ENCODE measurements at regions not wholly inside any gene's neighbourhood (a gene's known extent, or its start where the extent isn't known, plus 50 kb on each side); places are given as distances from the start of the nearest gene placed in this dataset.

DNA sequence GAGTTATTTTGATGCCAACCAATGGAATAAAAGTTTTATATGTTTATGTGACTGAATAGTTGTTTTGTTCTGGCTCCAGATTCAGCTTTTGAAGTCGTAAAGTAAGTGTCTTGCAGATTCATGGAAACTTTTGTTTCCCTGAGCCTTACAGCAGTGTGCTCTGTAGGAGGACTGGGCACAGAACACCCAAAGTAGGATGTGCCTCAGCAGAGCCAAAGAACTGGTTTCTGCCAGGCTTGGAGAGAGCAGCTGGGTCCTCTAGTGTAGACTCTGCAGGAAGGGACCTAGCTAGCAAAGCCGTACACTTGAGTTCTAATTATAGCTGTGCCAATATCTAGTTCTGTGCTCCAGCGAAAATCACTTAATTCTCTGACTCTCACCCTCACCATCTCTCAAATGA, 261.2 kb upstream of the DNAJC19 start:
- Histone ChIP-seq H3K9me3 (ENCODE audit: control insufficient read depth in 4 of 4, low read length in 3 of 4) (no peaks in the 10 kb centered on the region), H3K36me3 (ENCODE audit: control insufficient read depth in 4 of 4, insufficient read depth in 3 of 4, low read depth in 1 of 4, low read length in 3 of 4) (no peaks in the 10 kb centered on the region)
- DNase-seq (ENCODE audit: low spot score), result no peak

DNA sequence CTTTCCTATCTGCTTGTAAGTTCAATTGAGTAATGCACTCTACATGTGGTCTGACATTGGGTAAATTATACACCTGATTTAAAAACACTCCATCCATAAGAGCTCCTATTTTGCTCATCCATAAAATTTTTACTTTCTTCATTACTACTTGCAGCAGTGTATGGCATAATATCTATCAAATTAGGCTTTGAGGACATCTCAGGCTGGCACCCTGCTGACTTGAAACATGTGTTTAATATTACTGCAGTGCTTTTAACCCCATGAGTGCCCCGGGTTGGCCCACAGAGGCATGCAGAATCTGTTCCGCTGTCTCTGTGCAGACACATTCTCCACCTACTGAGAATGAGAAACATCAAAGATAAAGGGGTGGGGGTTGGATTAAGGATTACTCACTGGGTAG, 249.9 kb upstream of the DNAJC19 start:
- no peaks in the 10 kb centered on the region for H3K27me3 ChIP-seq (ENCODE audit: control insufficient read depth in 4 of 4, insufficient read depth in 4 of 4, low read length in 3 of 4)
- no peaks in the 10 kb centered on the region for H3K4me1 ChIP-seq (ENCODE audit: control insufficient read depth in 4 of 4, insufficient read depth in 4 of 4, low read length in 3 of 4)
- no peak overlapping the region for H3K4me3 ChIP-seq (ENCODE audit: low read depth in 1 of 3, low read length in 3 of 3)
- WGBS, result 67% methylated on average over 2 of the region's 2 CpGs
- no peak overlapping the region for H3K27ac ChIP-seq (ENCODE audit: low read depth in 1 of 2, low read length in 2 of 2)
- H3K36me3 ChIP-seq (ENCODE audit: control insufficient read depth in 4 of 4, insufficient read depth in 3 of 4, low read depth in 1 of 4, low read length in 3 of 4), result no peaks in the 10 kb centered on the region
- H3K9me3 ChIP-seq (ENCODE audit: control insufficient read depth in 4 of 4, low read length in 3 of 4), result no peaks in the 10 kb centered on the region
- no peak overlapping the region for H3K9ac ChIP-seq (ENCODE audit: low read depth in 1 of 2, low read length in 2 of 2)
- no peak for DNase-seq (ENCODE audit: low spot score)
- TF ChIP-seq GABPA (IDR thresholded peaks at IDR 0.05 in 1 of 2, conservative IDR thresholded peaks at IDR 0.05 in 1 of 2) (no peak), EGR1 (IDR thresholded peaks at IDR 0.05; ENCODE audit: low read depth in 2 of 2) (no peak), HNF4A (conservative IDR thresholded peaks at IDR 0.05) (no peak), TAF1 (conservative IDR thresholded peaks at IDR 0.05) (no peak), YY1 (IDR thresholded peaks at IDR 0.05) (no peak), SP1 (IDR thresholded peaks at IDR 0.05) (no peak), RXRA (IDR thresholded peaks at IDR 0.05) (no peak)
- TF ChIP-seq, protein P1, sequence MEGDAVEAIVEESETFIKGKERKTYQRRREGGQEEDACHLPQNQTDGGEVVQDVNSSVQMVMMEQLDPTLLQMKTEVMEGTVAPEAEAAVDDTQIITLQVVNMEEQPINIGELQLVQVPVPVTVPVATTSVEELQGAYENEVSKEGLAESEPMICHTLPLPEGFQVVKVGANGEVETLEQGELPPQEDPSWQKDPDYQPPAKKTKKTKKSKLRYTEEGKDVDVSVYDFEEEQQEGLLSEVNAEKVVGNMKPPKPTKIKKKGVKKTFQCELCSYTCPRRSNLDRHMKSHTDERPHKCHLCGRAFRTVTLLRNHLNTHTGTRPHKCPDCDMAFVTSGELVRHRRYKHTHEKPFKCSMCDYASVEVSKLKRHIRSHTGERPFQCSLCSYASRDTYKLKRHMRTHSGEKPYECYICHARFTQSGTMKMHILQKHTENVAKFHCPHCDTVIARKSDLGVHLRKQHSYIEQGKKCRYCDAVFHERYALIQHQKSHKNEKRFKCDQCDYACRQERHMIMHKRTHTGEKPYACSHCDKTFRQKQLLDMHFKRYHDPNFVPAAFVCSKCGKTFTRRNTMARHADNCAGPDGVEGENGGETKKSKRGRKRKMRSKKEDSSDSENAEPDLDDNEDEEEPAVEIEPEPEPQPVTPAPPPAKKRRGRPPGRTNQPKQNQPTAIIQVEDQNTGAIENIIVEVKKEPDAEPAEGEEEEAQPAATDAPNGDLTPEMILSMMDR (IDR thresholded peaks at IDR 0.05; ENCODE audit: low read depth, low read length, missing input control), result no peak

More for the DNA sequence above, 261.2 kb upstream of the DNAJC19 start:
- 82% methylated on average over 3 of the region's 3 CpGs for WGBS
- Histone ChIP-seq H3K4me1 (ENCODE audit: control insufficient read depth in 4 of 4, insufficient read depth in 4 of 4, low read length in 3 of 4) (no peaks in the 10 kb centered on the region), H3K9ac (ENCODE audit: low read depth in 1 of 2, low read length in 2 of 2) (no peak overlapping the region), H3K27ac (ENCODE audit: low read depth in 1 of 2, low read length in 2 of 2) (no peak overlapping the region), H3K27me3 (ENCODE audit: control insufficient read depth in 4 of 4, insufficient read depth in 4 of 4, low read length in 3 of 4) (no peaks in the 10 kb centered on the region), H3K4me3 (ENCODE audit: low read depth in 1 of 3, low read length in 3 of 3) (no peak overlapping the region)
- no peak for TF ChIP-seq HNF4G (IDR thresholded peaks at IDR 0.05)
- no peak for TF ChIP-seq RAD21 (IDR thresholded peaks at IDR 0.05)
- TF ChIP-seq FOXA1 (IDR thresholded peaks at IDR 0.05), result no peak
- TF ChIP-seq HNF4A (conservative IDR thresholded peaks at IDR 0.05), result no peak
- TF ChIP-seq SP1 (IDR thresholded peaks at IDR 0.05), result no peak
- TF ChIP-seq EGR1 (IDR thresholded peaks at IDR 0.05; ENCODE audit: low read depth in 2 of 2), result no peak
- TF ChIP-seq, protein P2, sequence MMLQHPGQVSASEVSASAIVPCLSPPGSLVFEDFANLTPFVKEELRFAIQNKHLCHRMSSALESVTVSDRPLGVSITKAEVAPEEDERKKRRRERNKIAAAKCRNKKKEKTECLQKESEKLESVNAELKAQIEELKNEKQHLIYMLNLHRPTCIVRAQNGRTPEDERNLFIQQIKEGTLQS (IDR thresholded peaks at IDR 0.05), result no peak
- no peak for TF ChIP-seq NR2F2 (IDR thresholded peaks at IDR 0.05)
- TF ChIP-seq, protein P3, sequence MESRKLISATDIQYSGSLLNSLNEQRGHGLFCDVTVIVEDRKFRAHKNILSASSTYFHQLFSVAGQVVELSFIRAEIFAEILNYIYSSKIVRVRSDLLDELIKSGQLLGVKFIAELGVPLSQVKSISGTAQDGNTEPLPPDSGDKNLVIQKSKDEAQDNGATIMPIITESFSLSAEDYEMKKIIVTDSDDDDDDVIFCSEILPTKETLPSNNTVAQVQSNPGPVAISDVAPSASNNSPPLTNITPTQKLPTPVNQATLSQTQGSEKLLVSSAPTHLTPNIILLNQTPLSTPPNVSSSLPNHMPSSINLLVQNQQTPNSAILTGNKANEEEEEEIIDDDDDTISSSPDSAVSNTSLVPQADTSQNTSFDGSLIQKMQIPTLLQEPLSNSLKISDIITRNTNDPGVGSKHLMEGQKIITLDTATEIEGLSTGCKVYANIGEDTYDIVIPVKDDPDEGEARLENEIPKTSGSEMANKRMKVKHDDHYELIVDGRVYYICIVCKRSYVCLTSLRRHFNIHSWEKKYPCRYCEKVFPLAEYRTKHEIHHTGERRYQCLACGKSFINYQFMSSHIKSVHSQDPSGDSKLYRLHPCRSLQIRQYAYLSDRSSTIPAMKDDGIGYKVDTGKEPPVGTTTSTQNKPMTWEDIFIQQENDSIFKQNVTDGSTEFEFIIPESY (IDR thresholded peaks at IDR 0.05), result no peak
- TF ChIP-seq YY1 (IDR thresholded peaks at IDR 0.05), result no peak
- TF ChIP-seq, protein P4, sequence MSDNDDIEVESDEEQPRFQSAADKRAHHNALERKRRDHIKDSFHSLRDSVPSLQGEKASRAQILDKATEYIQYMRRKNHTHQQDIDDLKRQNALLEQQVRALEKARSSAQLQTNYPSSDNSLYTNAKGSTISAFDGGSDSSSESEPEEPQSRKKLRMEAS (IDR thresholded peaks at IDR 0.05), result no peak
- no peak for TF ChIP-seq TAF1 (conservative IDR thresholded peaks at IDR 0.05)
- TF ChIP-seq, protein P5, sequence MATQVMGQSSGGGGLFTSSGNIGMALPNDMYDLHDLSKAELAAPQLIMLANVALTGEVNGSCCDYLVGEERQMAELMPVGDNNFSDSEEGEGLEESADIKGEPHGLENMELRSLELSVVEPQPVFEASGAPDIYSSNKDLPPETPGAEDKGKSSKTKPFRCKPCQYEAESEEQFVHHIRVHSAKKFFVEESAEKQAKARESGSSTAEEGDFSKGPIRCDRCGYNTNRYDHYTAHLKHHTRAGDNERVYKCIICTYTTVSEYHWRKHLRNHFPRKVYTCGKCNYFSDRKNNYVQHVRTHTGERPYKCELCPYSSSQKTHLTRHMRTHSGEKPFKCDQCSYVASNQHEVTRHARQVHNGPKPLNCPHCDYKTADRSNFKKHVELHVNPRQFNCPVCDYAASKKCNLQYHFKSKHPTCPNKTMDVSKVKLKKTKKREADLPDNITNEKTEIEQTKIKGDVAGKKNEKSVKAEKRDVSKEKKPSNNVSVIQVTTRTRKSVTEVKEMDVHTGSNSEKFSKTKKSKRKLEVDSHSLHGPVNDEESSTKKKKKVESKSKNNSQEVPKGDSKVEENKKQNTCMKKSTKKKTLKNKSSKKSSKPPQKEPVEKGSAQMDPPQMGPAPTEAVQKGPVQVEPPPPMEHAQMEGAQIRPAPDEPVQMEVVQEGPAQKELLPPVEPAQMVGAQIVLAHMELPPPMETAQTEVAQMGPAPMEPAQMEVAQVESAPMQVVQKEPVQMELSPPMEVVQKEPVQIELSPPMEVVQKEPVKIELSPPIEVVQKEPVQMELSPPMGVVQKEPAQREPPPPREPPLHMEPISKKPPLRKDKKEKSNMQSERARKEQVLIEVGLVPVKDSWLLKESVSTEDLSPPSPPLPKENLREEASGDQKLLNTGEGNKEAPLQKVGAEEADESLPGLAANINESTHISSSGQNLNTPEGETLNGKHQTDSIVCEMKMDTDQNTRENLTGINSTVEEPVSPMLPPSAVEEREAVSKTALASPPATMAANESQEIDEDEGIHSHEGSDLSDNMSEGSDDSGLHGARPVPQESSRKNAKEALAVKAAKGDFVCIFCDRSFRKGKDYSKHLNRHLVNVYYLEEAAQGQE (IDR thresholded peaks at IDR 0.05), result no peak
- TF ChIP-seq RXRA (IDR thresholded peaks at IDR 0.05), result no peak
- TF ChIP-seq JUND (IDR thresholded peaks at IDR 0.05), result no peak
- TF ChIP-seq FOXA2 (IDR thresholded peaks at IDR 0.05), result no peak
- TF ChIP-seq GABPA (IDR thresholded peaks at IDR 0.05 in 1 of 2, conservative IDR thresholded peaks at IDR 0.05 in 1 of 2), result no peak
- TF ChIP-seq, protein P1 (IDR thresholded peaks at IDR 0.05; ENCODE audit: low read depth, low read length, missing input control), result no peak
